HTR-8/SVneo (cell line): ENCODE measurements at regions not wholly inside any gene's neighbourhood (a gene's known extent, or its start where the extent isn't known, plus 50 kb on each side); places are given as distances from the start of the nearest gene placed in this dataset.

ENCODE experiments used
- DNase-seq: peaks from one replicate; pipeline ENCODE4 v3.0.0; 2011; ENCODE audit warnings: low spot score, mixed read lengths; ENCODE audit not compliant: insufficient read length
- FAIRE-seq: peaks from 2 replicates; lab custom pipeline; 2011; peaks lifted over from hg19 to GRCh38; lab: Jason Lieb, UNC

DNA sequence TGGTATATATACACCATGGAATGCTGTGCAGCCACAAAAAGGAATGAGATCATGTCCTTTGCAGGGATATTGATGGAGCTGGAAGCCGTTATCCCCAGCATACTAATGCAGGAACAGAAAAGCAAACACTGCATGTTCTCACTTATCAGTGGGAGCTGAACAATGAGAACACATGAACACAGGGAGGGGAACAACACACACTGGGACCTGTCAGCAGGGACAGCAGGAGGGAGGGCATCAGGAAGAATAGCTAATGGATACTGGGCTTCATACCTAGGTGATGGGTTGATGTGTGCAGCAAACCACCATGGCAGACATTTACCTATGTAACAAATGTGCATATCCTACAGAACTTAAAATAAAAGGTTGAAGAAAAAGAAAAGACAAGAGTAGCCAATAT lies 81.1 kb upstream of the ADAD1 start:
- DNase-seq = no peak
- FAIRE-seq = no peak

GRCh38 chr4:122300776-122301175 lies 78.0 kb upstream of the ADAD1 start:
- DNase-seq (no peak), FAIRE-seq (no peak)

DNA sequence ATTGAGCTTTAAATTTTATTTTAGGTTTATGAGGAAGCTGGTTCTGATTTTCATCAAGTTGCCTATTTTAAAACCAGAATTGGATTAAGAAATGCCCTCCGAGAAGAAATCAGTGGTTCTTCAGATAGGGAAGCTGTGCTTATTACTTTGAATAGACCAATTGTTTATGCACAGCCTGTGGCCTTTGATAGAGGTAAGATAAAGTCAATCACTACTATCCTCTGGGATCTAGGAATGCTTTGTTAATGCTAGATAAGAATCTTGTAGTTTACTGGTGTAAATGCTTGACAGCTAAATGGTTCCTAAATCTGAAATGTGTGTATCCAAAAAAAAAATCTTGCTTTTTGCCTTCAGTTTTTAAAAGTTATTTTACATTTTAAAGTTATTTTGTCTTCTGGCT lies 73.0 kb upstream of the ADAD1 start:
- FAIRE-seq (no peak), DNase-seq (no peak)

- DNase-seq = peak; percentile 14
- no peak for FAIRE-seq
Observed at GRCh38 chr4:122309988-122310626, 68.7 kb upstream of the ADAD1 start.

DNA sequence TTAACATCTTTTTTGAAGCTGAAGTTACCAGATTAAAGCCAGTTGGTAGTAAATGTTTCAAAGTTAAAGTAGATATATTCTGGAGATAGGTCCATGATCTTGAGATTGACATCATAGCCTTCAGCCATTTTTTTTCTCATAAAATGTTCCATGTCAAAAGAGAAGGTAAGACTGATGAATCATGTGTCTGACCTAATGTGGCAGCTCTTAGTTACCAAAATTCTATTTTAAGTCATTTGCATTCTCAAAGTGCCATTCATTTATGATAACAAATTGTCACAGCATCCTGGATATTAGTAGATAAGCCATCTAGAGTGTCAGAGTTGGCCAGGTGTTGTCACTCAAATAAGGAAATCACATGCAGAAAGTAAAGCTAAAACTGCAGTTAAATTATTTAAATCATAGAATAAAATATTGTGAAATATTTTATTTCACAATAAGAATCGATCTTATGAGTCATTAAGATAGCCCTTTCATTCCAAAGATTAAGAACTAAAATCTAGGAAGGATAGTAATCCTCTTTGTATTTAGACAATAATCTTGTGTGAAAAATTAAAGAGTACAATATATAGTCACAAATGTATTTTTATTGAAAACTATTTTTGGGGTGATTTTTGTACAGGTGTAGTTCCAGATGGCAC lies 65.7 kb upstream of the ADAD1 start:
- DNase-seq = no peak

DNA sequence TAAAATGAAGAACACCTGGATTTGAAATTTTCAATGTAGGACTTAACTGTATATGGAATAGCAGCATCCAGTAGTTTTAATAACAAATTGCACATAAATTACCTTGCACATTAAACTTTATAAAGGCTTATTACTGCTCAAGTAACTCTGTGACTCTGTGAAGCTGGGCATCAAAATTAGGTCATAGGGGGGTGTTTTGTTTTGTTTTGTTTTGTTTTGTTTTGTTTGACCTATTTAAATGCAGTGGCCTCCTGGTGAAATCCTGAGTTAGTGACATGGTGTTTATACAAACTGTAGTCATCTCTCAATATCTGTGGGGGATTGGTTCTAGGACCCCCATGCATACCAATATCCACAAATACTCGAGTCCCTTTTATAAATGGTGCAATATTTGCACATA lies 51.9 kb upstream of the ADAD1 start:
- FAIRE-seq = no peak
- DNase-seq = no peak

More for the DNA sequence above, 65.7 kb upstream of the ADAD1 start:
- FAIRE-seq = no peak

GRCh38 chr4:122328893-122329292 lies 49.9 kb upstream of the ADAD1 start:
- FAIRE-seq (no peak), DNase-seq (no peak)
